ENCODE measurements at regions not wholly inside any gene's neighbourhood (a gene's known extent, or its start where the extent isn't known, plus 50 kb on each side); places are given as distances from the start of the nearest gene placed in this dataset.

DNA sequence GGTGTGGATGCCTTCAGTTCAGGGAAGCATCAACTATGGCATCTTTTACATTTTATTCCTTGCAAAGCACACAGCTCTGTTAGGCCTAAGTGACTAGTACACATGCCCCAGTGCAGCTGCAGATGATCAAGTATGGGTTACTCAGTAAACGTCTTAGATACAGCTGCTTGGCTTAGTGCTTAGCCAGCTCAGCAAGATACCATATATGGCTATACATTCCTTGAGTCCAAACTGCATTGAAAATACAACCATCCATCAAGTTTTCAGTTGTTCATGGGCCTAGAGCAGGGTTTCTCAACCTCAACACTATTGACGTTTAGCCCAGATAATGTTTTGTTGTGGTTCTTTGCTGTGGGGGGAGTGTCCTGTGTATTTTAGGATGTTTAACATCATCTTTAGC lies 769.9 kb downstream of the TSN start:
- TF ChIP-seq, protein P1, sequence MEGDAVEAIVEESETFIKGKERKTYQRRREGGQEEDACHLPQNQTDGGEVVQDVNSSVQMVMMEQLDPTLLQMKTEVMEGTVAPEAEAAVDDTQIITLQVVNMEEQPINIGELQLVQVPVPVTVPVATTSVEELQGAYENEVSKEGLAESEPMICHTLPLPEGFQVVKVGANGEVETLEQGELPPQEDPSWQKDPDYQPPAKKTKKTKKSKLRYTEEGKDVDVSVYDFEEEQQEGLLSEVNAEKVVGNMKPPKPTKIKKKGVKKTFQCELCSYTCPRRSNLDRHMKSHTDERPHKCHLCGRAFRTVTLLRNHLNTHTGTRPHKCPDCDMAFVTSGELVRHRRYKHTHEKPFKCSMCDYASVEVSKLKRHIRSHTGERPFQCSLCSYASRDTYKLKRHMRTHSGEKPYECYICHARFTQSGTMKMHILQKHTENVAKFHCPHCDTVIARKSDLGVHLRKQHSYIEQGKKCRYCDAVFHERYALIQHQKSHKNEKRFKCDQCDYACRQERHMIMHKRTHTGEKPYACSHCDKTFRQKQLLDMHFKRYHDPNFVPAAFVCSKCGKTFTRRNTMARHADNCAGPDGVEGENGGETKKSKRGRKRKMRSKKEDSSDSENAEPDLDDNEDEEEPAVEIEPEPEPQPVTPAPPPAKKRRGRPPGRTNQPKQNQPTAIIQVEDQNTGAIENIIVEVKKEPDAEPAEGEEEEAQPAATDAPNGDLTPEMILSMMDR (IDR thresholded peaks at IDR 0.05) = no peak
- TF ChIP-seq EZH2 (IDR thresholded peaks at IDR 0.05) = no peak

Data from neural progenitor cell (in vitro differentiated cells).